OCI-LY3 (cell line): ENCODE measurements at regions not wholly inside any gene's neighbourhood (a gene's known extent, or its start where the extent isn't known, plus 50 kb on each side); places are given as distances from the start of the nearest gene placed in this dataset.

Experiments used
- CTCF ChIP-seq: fragments of 200-600, 300-600 bp; sonication (generic); IDR thresholded peaks from 2 replicates; pipeline ENCODE4 v1.5.1; 2014; ENCODE audit warnings: antibody characterized with exemption, low read length, low read depth
- EZH2phosphoT487 ChIP-seq: fragments of 200-600 bp; shearing (Covaris generic); IDR thresholded peaks from 2 replicates; pipeline ENCODE4 v1.6.1; 2018; ENCODE audit warnings: antibody characterized with exemption, mixed run types, low read depth

GRCh38 chr4:135319685-135320084 is 1118.1 kb upstream of the PABPC4L start:
- TF ChIP-seq CTCF: peak; percentile 20; the same call in 1 of the 2 replicates
- no peak for TF ChIP-seq EZH2phosphoT487
